ENCODE measurements at regions not wholly inside any gene's neighbourhood (a gene's known extent, or its start where the extent isn't known, plus 50 kb on each side); places are given as distances from the start of the nearest gene placed in this dataset.

DNA sequence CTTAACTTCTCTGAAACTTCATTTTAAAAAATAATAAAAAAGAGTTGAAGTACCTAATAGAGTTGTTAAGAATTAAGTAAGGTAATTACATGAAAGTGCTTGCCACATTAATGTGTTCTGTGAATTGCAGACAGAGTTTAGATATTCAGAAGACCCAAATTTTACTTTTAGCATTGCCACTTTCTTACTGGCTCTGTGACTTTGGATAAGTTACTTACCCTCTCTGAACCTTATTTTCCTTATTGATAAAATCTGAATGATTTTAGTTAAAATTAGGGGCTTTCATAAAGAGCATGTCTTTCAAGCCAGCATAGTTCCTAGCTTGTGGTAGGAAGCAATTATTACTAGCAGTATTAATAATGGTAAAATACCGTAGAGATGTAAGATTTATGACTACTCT lies 101.2 kb upstream of the CREB1 start:
- no peaks in the 10 kb centered on the region for H3K9me3 Mint-ChIP-seq (ENCODE audit: low read depth)
- TF ChIP-seq, protein P1, sequence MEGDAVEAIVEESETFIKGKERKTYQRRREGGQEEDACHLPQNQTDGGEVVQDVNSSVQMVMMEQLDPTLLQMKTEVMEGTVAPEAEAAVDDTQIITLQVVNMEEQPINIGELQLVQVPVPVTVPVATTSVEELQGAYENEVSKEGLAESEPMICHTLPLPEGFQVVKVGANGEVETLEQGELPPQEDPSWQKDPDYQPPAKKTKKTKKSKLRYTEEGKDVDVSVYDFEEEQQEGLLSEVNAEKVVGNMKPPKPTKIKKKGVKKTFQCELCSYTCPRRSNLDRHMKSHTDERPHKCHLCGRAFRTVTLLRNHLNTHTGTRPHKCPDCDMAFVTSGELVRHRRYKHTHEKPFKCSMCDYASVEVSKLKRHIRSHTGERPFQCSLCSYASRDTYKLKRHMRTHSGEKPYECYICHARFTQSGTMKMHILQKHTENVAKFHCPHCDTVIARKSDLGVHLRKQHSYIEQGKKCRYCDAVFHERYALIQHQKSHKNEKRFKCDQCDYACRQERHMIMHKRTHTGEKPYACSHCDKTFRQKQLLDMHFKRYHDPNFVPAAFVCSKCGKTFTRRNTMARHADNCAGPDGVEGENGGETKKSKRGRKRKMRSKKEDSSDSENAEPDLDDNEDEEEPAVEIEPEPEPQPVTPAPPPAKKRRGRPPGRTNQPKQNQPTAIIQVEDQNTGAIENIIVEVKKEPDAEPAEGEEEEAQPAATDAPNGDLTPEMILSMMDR (IDR thresholded peaks at IDR 0.05), result no peak

GRCh38 chr2:207432453-207432852 lies 97.3 kb upstream of the CREB1 start:
- no peaks in the 10 kb centered on the region for H3K27me3 Mint-ChIP-seq (ENCODE audit: low read depth)
- no peak overlapping the region for H3K4me3 Mint-ChIP-seq (ENCODE audit: unreplicated experiment)
- peaks cover 10% of the 10 kb centered on the region for H3K4me1 Mint-ChIP-seq (ENCODE audit: low read depth)
- no peaks in the 10 kb centered on the region for H3K9me3 Mint-ChIP-seq (ENCODE audit: low read depth)
- TF ChIP-seq, protein P1 (IDR thresholded peaks at IDR 0.05), result no peak
- peak overlapping the region; percentile 27 for H3K27ac Mint-ChIP-seq (ENCODE audit: unreplicated experiment)
- DNase-seq (ENCODE audit: low spot score), result no peak
- no peaks in the 10 kb centered on the region for H3K36me3 Mint-ChIP-seq (ENCODE audit: low read depth)

More for the DNA sequence above, 101.2 kb upstream of the CREB1 start:
- no peaks in the 10 kb centered on the region for H3K27me3 Mint-ChIP-seq (ENCODE audit: low read depth)
- no peaks in the 10 kb centered on the region for H3K36me3 Mint-ChIP-seq (ENCODE audit: low read depth)
- no peak for DNase-seq (ENCODE audit: low spot score)
- peaks cover 16% of the 10 kb centered on the region for H3K4me1 Mint-ChIP-seq (ENCODE audit: low read depth)
- H3K4me3 Mint-ChIP-seq (ENCODE audit: unreplicated experiment), result no peak overlapping the region
- no peak overlapping the region for H3K27ac Mint-ChIP-seq (ENCODE audit: unreplicated experiment)

DNA sequence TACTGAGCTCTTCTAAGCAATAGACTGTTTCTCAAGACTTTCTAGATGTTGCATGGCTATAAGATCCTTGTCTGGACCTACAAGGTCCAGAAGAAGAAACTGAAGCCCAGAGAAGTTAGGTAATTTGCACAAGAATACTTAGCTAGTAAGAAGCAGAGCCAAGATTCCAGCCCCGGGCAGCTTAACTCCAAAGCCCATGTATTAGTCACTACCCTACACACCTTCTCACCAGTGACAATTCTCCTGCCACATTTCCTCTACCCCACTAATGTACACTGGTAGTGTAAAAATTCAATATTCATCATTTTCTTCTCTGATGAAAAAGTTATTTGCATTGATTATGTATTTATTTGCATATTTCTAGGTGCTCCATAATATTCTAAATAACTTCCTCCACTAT lies 95.5 kb upstream of the CREB1 start:
- H3K4me1 Mint-ChIP-seq (ENCODE audit: low read depth), result peaks cover 10% of the 10 kb centered on the region
- no peaks in the 10 kb centered on the region for H3K9me3 Mint-ChIP-seq (ENCODE audit: low read depth)
- no peaks in the 10 kb centered on the region for H3K36me3 Mint-ChIP-seq (ENCODE audit: low read depth)
- H3K4me3 Mint-ChIP-seq (ENCODE audit: unreplicated experiment), result no peak overlapping the region
- no peak overlapping the region for H3K27ac Mint-ChIP-seq (ENCODE audit: unreplicated experiment)
- TF ChIP-seq, protein P1 (IDR thresholded peaks at IDR 0.05), result no peak
- no peaks in the 10 kb centered on the region for H3K27me3 Mint-ChIP-seq (ENCODE audit: low read depth)
- DNase-seq (ENCODE audit: low spot score), result no peak

- H3K36me3 Mint-ChIP-seq (ENCODE audit: low read depth), result no peaks in the 10 kb centered on the region
- TF ChIP-seq, protein P1 (IDR thresholded peaks at IDR 0.05), result no peak
- no peaks in the 10 kb centered on the region for H3K27me3 Mint-ChIP-seq (ENCODE audit: low read depth)
- no peaks in the 10 kb centered on the region for H3K9me3 Mint-ChIP-seq (ENCODE audit: low read depth)
- DNase-seq (ENCODE audit: low spot score), result no peak
- no peak overlapping the region for H3K27ac Mint-ChIP-seq (ENCODE audit: unreplicated experiment)
- H3K4me3 Mint-ChIP-seq (ENCODE audit: unreplicated experiment), result no peak overlapping the region
- peaks cover 10% of the 10 kb centered on the region for H3K4me1 Mint-ChIP-seq (ENCODE audit: low read depth)
Observed at GRCh38 chr2:207434899-207435465, 94.8 kb upstream of the CREB1 start.

DNA sequence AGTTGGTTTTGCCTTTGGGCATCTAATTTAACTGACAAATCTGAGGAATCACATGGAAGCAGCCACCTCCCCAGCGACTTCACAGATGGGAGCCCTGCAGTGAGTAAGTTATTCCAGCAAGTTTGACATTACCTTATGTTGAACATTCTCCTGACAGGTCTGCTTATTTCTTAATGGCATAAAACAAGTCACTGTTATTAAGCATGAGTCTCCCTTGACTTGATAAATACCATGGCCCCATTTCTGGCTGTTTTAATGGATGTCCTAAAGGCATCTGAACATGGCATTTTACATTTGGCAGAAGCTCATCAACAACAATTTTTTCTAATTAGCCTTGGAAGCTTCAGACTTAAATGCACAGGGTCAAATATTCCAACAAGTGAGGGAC lies 92.6 kb upstream of the CREB1 start:
- Mint-ChIP-seq H3K9me3 (ENCODE audit: low read depth) (no peaks in the 10 kb centered on the region), H3K27ac (ENCODE audit: unreplicated experiment) (no peak overlapping the region), H3K4me1 (ENCODE audit: low read depth) (peaks cover 10% of the 10 kb centered on the region), H3K27me3 (ENCODE audit: low read depth) (no peaks in the 10 kb centered on the region), H3K4me3 (ENCODE audit: unreplicated experiment) (no peak overlapping the region), H3K36me3 (ENCODE audit: low read depth) (no peaks in the 10 kb centered on the region)
- TF ChIP-seq, protein P1 (IDR thresholded peaks at IDR 0.05), result no peak
- DNase-seq (ENCODE audit: low spot score), result no peak

All from chondrocyte (in vitro differentiated cells).